ENCODE measurements at regions not wholly inside any gene's neighbourhood (a gene's known extent, or its start where the extent isn't known, plus 50 kb on each side); places are given as distances from the start of the nearest gene placed in this dataset.

- FAIRE-seq, result no peak
- H3K4me3 ChIP-seq (ENCODE audit: low read depth, low read length), result no peak overlapping the region
- no peaks in the 10 kb centered on the region for H3K36me3 ChIP-seq (ENCODE audit: control insufficient read depth, insufficient read depth, low read length)
- no peak for DNase-seq (ENCODE audit: low read depth)
- no peak for TF ChIP-seq CTCF (IDR thresholded peaks at IDR 0.05; ENCODE audit: insufficient read depth, low read length, severe bottlenecking)
- H3K27me3 ChIP-seq (ENCODE audit: control insufficient read depth, insufficient read depth, low read length), result no peaks in the 10 kb centered on the region
These were observed 1759.4 kb downstream of the PCDH9 start for GRCh38 chr13:65470781-65471180.

- DNase-seq (ENCODE audit: low read depth) (no peak), FAIRE-seq (no peak)
- TF ChIP-seq CTCF (IDR thresholded peaks at IDR 0.05; ENCODE audit: insufficient read depth, low read length, severe bottlenecking), result no peak
- H3K27me3 ChIP-seq (ENCODE audit: control insufficient read depth, insufficient read depth, low read length), result no peaks in the 10 kb centered on the region
- H3K36me3 ChIP-seq (ENCODE audit: control insufficient read depth, insufficient read depth, low read length), result no peaks in the 10 kb centered on the region
- no peak overlapping the region for H3K4me3 ChIP-seq (ENCODE audit: low read depth, low read length)
These were observed 1761.5 kb downstream of the PCDH9 start for GRCh38 chr13:65468628-65469027.

- H3K36me3 ChIP-seq (ENCODE audit: control insufficient read depth, insufficient read depth, low read length), result no peaks in the 10 kb centered on the region
- DNase-seq (ENCODE audit: low read depth), result no peak
- no peak for FAIRE-seq
- no peaks in the 10 kb centered on the region for H3K27me3 ChIP-seq (ENCODE audit: control insufficient read depth, insufficient read depth, low read length)
- H3K4me3 ChIP-seq (ENCODE audit: low read depth, low read length), result no peak overlapping the region
- TF ChIP-seq CTCF (IDR thresholded peaks at IDR 0.05; ENCODE audit: insufficient read depth, low read length, severe bottlenecking), result no peak
These were observed 1768.5 kb downstream of the PCDH9 start for GRCh38 chr13:65461590-65461989.

- Histone ChIP-seq H3K27me3 (ENCODE audit: control insufficient read depth, insufficient read depth, low read length) (no peaks in the 10 kb centered on the region), H3K4me3 (ENCODE audit: low read depth, low read length) (no peak overlapping the region), H3K36me3 (ENCODE audit: control insufficient read depth, insufficient read depth, low read length) (no peaks in the 10 kb centered on the region)
- DNase-seq (ENCODE audit: low read depth), result no peak
- TF ChIP-seq CTCF (IDR thresholded peaks at IDR 0.05; ENCODE audit: insufficient read depth, low read length, severe bottlenecking), result no peak
- FAIRE-seq, result no peak
These were observed 1770.0 kb downstream of the PCDH9 start for GRCh38 chr13:65460136-65460535.

- no peak for FAIRE-seq
- Histone ChIP-seq H3K27me3 (ENCODE audit: control insufficient read depth, insufficient read depth, low read length) (no peaks in the 10 kb centered on the region), H3K4me3 (ENCODE audit: low read depth, low read length) (no peak overlapping the region), H3K36me3 (ENCODE audit: control insufficient read depth, insufficient read depth, low read length) (no peaks in the 10 kb centered on the region)
- no peak for TF ChIP-seq CTCF (IDR thresholded peaks at IDR 0.05; ENCODE audit: insufficient read depth, low read length, severe bottlenecking)
- DNase-seq (ENCODE audit: low read depth), result no peak
These were observed 1773.8 kb downstream of the PCDH9 start for GRCh38 chr13:65456150-65456912.

GRCh38 chr13:65454403-65454802 is 1775.7 kb downstream of the PCDH9 start:
- Histone ChIP-seq H3K36me3 (ENCODE audit: control insufficient read depth, insufficient read depth, low read length) (no peaks in the 10 kb centered on the region), H3K4me3 (ENCODE audit: low read depth, low read length) (no peak overlapping the region), H3K27me3 (ENCODE audit: control insufficient read depth, insufficient read depth, low read length) (no peaks in the 10 kb centered on the region)
- DNase-seq (ENCODE audit: low read depth), result no peak
- no peak for TF ChIP-seq CTCF (IDR thresholded peaks at IDR 0.05; ENCODE audit: insufficient read depth, low read length, severe bottlenecking)
- FAIRE-seq, result no peak
